Endothelial cell (in vitro differentiated cells): ENCODE measurements at regions not wholly inside any gene's neighbourhood (a gene's known extent, or its start where the extent isn't known, plus 50 kb on each side); places are given as distances from the start of the nearest gene placed in this dataset.

ENCODE experiments used
- DNase-seq: peaks from one replicate; pipeline ENCODE4 v3.0.0; 2021; ENCODE audit warnings: low spot score
- H3K27ac Mint-ChIP-seq: one replicate; pipeline ENCODE4 v1.8.0; 2021; ENCODE audit warnings: mixed read lengths, inconsistent platforms; ENCODE audit not compliant: unreplicated experiment
- H3K27me3 Mint-ChIP-seq: one replicate; pipeline ENCODE4 v1.8.0; 2021; ENCODE audit warnings: mild to moderate bottlenecking, moderate library complexity, mixed read lengths, inconsistent platforms; ENCODE audit not compliant: unreplicated experiment
- H3K36me3 Mint-ChIP-seq: one replicate; pipeline ENCODE4 v1.8.0; 2021; ENCODE audit warnings: mild to moderate bottlenecking, low read depth, mixed read lengths, inconsistent platforms; ENCODE audit not compliant: unreplicated experiment
- H3K4me1 Mint-ChIP-seq: one replicate; pipeline ENCODE4 v1.8.0; 2021; ENCODE audit warnings: mild to moderate bottlenecking, mixed read lengths, inconsistent platforms; ENCODE audit not compliant: unreplicated experiment
- H3K4me3 Mint-ChIP-seq: one replicate; pipeline ENCODE4 v1.8.0; 2021; ENCODE audit warnings: mild to moderate bottlenecking, mixed read lengths, inconsistent platforms; ENCODE audit not compliant: unreplicated experiment
- H3K9me3 Mint-ChIP-seq: one replicate; pipeline ENCODE4 v1.8.0; 2021; ENCODE audit warnings: mixed read lengths, inconsistent platforms; ENCODE audit not compliant: unreplicated experiment
- CTCF ChIP-seq: fragments of 200-600 bp; sonication (generic); IDR thresholded peaks from one replicate; pipeline ENCODE4 v1.5.0; 2021; ENCODE audit warnings: antibody characterized with exemption; ENCODE audit not compliant: unreplicated experiment

GRCh38 chr18:29153091-29153490 lies 976.2 kb upstream of the CDH2 start:
- H3K27me3 Mint-ChIP-seq: peaks cover 5% of the 10 kb centered on the region
- no peak for DNase-seq
- H3K4me3 Mint-ChIP-seq: no peak overlapping the region
- no peak for TF ChIP-seq CTCF
- H3K4me1 Mint-ChIP-seq: peaks cover 6% of the 10 kb centered on the region
- H3K27ac Mint-ChIP-seq: no peak overlapping the region
- no peaks in the 10 kb centered on the region for H3K9me3 Mint-ChIP-seq
- H3K36me3 Mint-ChIP-seq: no peaks in the 10 kb centered on the region

- Mint-ChIP-seq H3K9me3 (no peaks in the 10 kb centered on the region), H3K4me1 (peaks cover 2% of the 10 kb centered on the region), H3K27me3 (peaks cover under 1% of the 10 kb centered on the region), H3K4me3 (no peak overlapping the region), H3K27ac (no peak overlapping the region), H3K36me3 (no peaks in the 10 kb centered on the region)
- no peak for TF ChIP-seq CTCF
- no peak for DNase-seq
These were observed 971.0 kb upstream of the CDH2 start for GRCh38 chr18:29147944-29148343.

- Mint-ChIP-seq H3K4me1 (no peaks in the 10 kb centered on the region), H3K4me3 (no peak overlapping the region), H3K27ac (no peak overlapping the region), H3K27me3 (no peaks in the 10 kb centered on the region), H3K9me3 (no peaks in the 10 kb centered on the region), H3K36me3 (no peaks in the 10 kb centered on the region)
- DNase-seq: no peak
- no peak for TF ChIP-seq CTCF
These were observed 969.1 kb upstream of the CDH2 start for GRCh38 chr18:29146068-29146467.

DNA sequence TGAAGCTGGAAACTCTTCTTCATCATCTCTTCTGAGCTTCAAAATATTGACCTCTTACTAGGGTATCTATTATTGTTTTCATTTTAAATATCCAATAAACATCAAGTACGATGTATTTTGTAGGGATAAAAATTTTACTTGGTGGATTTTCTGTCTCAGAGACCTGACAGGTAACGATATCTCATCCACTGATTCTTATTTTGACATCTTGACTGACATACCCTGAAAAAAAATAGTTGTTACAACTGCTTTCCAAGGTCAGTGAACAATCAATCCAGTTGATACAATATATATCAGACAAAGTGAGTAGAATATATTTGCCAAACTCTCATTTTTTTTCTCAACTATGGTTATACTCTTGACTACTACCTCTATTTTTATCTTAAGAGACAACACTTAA lies 963.7 kb upstream of the CDH2 start:
- Mint-ChIP-seq H3K9me3 (no peaks in the 10 kb centered on the region), H3K27ac (no peak overlapping the region), H3K4me1 (no peaks in the 10 kb centered on the region), H3K36me3 (no peaks in the 10 kb centered on the region), H3K4me3 (no peak overlapping the region), H3K27me3 (no peaks in the 10 kb centered on the region)
- no peak for TF ChIP-seq CTCF
- no peak for DNase-seq

GRCh38 chr18:29137773-29138495 lies 961.0 kb upstream of the CDH2 start:
- Mint-ChIP-seq H3K27me3 (no peaks in the 10 kb centered on the region), H3K4me1 (no peaks in the 10 kb centered on the region), H3K9me3 (no peaks in the 10 kb centered on the region), H3K27ac (no peak overlapping the region), H3K4me3 (no peak overlapping the region), H3K36me3 (no peaks in the 10 kb centered on the region)
- no peak for TF ChIP-seq CTCF
- DNase-seq: no peak
